22Rv1 (cell line): ENCODE measurements at regions not wholly inside any gene's neighbourhood (a gene's known extent, or its start where the extent isn't known, plus 50 kb on each side); places are given as distances from the start of the nearest gene placed in this dataset.

Source experiments
- ZFX ChIP-seq: fragments of 450-650 bp; IDR thresholded peaks from 2 replicates; pipeline ENCODE4 v1.6.1; 2017; ENCODE audit warnings: antibody characterized with exemption, borderline replicate concordance
- TF ChIP-seq, protein P1 (sequence below): fragments of 450-650 bp; IDR thresholded peaks from 2 replicates; pipeline ENCODE4 v1.5.1; 2017; ENCODE audit warnings: mild to moderate bottlenecking

DNA sequence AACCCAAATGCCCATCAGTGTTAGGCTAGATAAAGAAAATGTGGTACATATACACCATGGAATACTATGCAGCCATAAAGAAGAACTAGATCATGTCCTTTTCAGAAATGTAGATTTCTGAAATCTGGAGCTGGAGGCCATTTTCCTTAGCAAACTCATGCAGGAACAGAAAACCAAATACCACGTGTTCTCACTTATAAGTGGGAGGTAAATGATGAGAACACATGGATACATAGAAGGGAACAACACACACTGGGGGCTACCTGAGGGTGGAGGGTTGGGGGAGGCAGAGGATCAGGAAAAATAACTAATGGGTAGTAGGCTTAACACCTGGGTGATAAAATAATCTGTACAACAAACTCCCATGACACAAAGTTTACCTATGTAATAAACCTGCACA, 153.5 kb upstream of the PRNP start:
- TF ChIP-seq, protein P1, sequence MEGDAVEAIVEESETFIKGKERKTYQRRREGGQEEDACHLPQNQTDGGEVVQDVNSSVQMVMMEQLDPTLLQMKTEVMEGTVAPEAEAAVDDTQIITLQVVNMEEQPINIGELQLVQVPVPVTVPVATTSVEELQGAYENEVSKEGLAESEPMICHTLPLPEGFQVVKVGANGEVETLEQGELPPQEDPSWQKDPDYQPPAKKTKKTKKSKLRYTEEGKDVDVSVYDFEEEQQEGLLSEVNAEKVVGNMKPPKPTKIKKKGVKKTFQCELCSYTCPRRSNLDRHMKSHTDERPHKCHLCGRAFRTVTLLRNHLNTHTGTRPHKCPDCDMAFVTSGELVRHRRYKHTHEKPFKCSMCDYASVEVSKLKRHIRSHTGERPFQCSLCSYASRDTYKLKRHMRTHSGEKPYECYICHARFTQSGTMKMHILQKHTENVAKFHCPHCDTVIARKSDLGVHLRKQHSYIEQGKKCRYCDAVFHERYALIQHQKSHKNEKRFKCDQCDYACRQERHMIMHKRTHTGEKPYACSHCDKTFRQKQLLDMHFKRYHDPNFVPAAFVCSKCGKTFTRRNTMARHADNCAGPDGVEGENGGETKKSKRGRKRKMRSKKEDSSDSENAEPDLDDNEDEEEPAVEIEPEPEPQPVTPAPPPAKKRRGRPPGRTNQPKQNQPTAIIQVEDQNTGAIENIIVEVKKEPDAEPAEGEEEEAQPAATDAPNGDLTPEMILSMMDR = no peak
- no peak for TF ChIP-seq ZFX
